ENCODE measurements at regions not wholly inside any gene's neighbourhood (a gene's known extent, or its start where the extent isn't known, plus 50 kb on each side); places are given as distances from the start of the nearest gene placed in this dataset.

DNA sequence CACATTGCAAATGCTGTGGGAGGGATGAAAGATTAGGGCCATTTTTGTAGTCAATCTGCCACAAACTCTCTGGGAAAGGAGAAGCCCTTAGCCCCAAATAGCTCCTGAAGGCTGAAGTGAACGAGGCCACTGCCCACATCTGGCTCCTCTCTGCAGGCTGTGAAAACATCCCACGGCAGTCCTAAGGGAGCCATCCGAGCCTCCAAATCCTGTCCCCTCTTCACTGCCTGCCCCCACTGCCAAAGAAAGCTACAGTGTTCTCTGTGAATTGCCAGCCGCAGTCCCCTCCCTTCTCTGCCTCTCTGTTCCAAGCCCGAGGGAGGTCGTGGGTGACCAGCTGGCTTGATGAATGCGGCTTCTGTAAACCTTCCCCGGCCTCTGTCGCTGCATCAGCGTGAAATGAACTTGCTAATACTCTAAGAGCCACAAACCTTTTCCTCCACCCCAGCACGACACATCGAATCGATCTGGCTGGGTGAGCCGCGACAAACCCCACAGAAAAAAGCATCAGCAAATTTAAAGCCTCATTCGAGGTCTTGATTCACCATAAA, 180.7 kb upstream of the NRXN3 start:
- 61% methylated on average over 12 of the region's 16 CpGs for WGBS (ENCODE audit: insufficient coverage, low coverage, low lambda C conversion rate, missing lambda C conversion rate)
- no peaks in the 10 kb centered on the region for H3K36me3 ChIP-seq
- H3K4me3 ChIP-seq = no peak overlapping the region
- TF ChIP-seq POLR2A (IDR thresholded peaks at IDR 0.05) = no peak
- TF ChIP-seq, protein P1, sequence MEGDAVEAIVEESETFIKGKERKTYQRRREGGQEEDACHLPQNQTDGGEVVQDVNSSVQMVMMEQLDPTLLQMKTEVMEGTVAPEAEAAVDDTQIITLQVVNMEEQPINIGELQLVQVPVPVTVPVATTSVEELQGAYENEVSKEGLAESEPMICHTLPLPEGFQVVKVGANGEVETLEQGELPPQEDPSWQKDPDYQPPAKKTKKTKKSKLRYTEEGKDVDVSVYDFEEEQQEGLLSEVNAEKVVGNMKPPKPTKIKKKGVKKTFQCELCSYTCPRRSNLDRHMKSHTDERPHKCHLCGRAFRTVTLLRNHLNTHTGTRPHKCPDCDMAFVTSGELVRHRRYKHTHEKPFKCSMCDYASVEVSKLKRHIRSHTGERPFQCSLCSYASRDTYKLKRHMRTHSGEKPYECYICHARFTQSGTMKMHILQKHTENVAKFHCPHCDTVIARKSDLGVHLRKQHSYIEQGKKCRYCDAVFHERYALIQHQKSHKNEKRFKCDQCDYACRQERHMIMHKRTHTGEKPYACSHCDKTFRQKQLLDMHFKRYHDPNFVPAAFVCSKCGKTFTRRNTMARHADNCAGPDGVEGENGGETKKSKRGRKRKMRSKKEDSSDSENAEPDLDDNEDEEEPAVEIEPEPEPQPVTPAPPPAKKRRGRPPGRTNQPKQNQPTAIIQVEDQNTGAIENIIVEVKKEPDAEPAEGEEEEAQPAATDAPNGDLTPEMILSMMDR (IDR thresholded peaks at IDR 0.05) = no peak
- no peak for DNase-seq
- intact Hi-C loops (cut with DNase I) = no loop called here
- H3K27ac ChIP-seq = no peak overlapping the region
- no peaks in the 10 kb centered on the region for H3K27me3 ChIP-seq
- ATAC-seq = no peak
- no peaks in the 10 kb centered on the region for H3K4me1 ChIP-seq
- H3K9me3 ChIP-seq = no peaks in the 10 kb centered on the region

DNA sequence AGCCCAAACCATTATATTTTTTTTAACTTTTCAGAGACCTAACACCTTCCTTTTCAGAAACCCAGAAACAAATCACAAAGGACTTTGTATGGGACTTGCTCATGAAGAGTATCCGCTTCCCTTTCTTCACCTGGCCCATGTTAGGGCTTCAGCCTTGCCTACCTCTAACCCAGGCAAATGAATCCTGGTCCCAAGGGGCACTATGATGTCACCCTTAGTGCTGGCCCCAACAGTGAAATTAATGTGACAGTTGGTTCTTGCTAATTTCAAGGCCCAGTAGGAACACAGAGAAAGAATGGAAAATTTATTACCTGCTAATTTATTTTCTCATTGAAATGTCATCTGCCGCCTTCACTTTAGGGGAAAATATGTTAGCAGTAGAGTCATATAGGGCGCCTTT, 179.8 kb upstream of the NRXN3 start:
- Histone ChIP-seq H3K36me3 (no peaks in the 10 kb centered on the region), H3K9me3 (no peaks in the 10 kb centered on the region), H3K4me3 (no peak overlapping the region), H3K27me3 (no peaks in the 10 kb centered on the region), H3K27ac (no peak overlapping the region), H3K4me1 (no peaks in the 10 kb centered on the region)
- DNase-seq (no peak), ATAC-seq (no peak)
- 80% methylated on average over 3 of the region's 3 CpGs for WGBS (ENCODE audit: insufficient coverage, low coverage, low lambda C conversion rate, missing lambda C conversion rate)
- intact Hi-C loops (cut with DNase I) = no loop called here
- TF ChIP-seq, protein P1 (IDR thresholded peaks at IDR 0.05) = no peak
- no peak for TF ChIP-seq POLR2A (IDR thresholded peaks at IDR 0.05)

DNA sequence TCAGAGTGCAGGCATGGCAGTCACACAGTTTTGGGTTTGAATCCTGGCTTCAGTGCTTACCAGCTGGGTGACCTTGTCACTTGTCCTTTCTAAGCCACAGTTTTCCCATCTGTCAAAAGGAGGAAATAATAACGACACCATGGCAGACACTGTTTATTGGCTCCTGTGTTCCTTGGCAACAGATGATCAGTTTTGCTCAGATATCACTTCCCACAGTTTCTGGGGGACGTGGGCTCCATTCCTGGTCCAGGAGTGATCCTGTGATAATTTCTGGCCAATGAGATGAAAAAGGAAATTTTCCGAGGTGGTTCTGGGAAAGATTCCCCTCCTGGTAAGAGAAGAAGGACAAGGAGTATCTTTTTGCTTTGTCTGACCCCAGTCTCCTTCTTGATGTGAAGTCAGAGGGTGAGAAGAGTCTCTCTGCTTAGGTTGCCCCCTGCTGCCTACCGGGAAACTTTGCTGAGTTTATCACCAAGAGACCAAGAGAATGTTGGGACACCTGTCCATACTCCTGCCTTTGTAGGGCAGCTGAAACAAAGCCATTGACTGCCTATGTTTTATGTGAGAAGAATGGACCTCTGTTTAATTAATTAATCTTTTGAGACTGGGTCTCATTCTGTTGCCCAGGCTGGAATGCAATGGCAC, 178.9 kb upstream of the NRXN3 start:
- no peak for TF ChIP-seq POLR2A (IDR thresholded peaks at IDR 0.05)
- TF ChIP-seq, protein P1 (IDR thresholded peaks at IDR 0.05) = no peak
- DNase-seq (no peak), ATAC-seq (no peak)
- Histone ChIP-seq H3K4me1 (no peaks in the 10 kb centered on the region), H3K9me3 (no peaks in the 10 kb centered on the region), H3K4me3 (no peak overlapping the region), H3K27ac (no peak overlapping the region), H3K36me3 (no peaks in the 10 kb centered on the region), H3K27me3 (no peaks in the 10 kb centered on the region)
- intact Hi-C loops (cut with DNase I) = no loop called here
- WGBS (ENCODE audit: insufficient coverage, low coverage, low lambda C conversion rate, missing lambda C conversion rate) = 20% methylated on average over 4 of the region's 4 CpGs

DNA sequence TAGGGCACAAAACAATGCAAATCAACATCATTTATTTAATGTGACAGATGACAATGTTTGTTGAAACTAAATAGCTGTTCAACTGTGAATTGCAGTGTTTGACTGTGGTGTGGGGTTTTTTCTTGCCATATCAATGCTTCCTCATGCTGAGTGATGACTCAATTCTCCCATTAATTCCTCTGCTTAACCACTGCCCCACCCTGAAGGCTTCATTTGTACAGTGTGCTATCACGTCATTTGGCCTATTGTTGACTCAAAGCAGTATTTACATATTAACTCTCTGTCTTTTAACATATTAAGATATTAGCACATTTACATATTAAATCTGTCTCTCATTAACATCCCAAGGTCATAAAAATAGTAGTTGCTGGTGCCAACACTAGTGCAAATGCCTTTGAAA, 164.8 kb upstream of the NRXN3 start:
- ATAC-seq = no peak
- no peaks in the 10 kb centered on the region for H3K36me3 ChIP-seq
- H3K9me3 ChIP-seq = no peaks in the 10 kb centered on the region
- WGBS (ENCODE audit: insufficient coverage, low coverage, low lambda C conversion rate, missing lambda C conversion rate) = 18% methylated on average over 1 of the region's 1 CpG
- H3K4me3 ChIP-seq = no peak overlapping the region
- H3K27me3 ChIP-seq = no peaks in the 10 kb centered on the region
- H3K27ac ChIP-seq = no peak overlapping the region
- no peak for DNase-seq
- TF ChIP-seq, protein P1 (IDR thresholded peaks at IDR 0.05) = no peak
- no peak for TF ChIP-seq POLR2A (IDR thresholded peaks at IDR 0.05)
- intact Hi-C loops (cut with DNase I) = no loop called here
- H3K4me1 ChIP-seq = no peaks in the 10 kb centered on the region

Data from right lobe of liver (tissue), 6 donors.